ENCODE measurements at regions not wholly inside any gene's neighbourhood (a gene's known extent, or its start where the extent isn't known, plus 50 kb on each side); places are given as distances from the start of the nearest gene placed in this dataset.
A peak's percentile ranks its signal among the peaks of the same experiment; 100 is the strongest.
"Not testable (repeated sequence)": the region's sequence is repeated elsewhere in the genome, so short reads cannot be mapped to it uniquely, and the experiment has no call there.

- Histone ChIP-seq H3K4me1 (no peaks in the 10 kb centered on the region), H3K9me3 (no peaks in the 10 kb centered on the region), H3K36me3 (no peaks in the 10 kb centered on the region), H3K4me3 (no peak overlapping the region), H3K27ac (no peak overlapping the region), H3K27me3 (peaks cover 0 to 58% of the 10 kb centered on the region in 2 donors)
- TF ChIP-seq CTCF (IDR thresholded peaks at IDR 0.05): no peak
- peak in 1 of 4 donors; percentile 67 for DNase-seq
- intact Hi-C loops (cut with DNase I): no loop called here
- no peak for ATAC-seq
These were observed 375.9 kb downstream of the TMEM121 start for GRCh38 chr14:105902131-105902898.

- ATAC-seq; intact Hi-C loops (cut with DNase I); H3K4me3 ChIP-seq; H3K4me1 ChIP-seq; H3K36me3 ChIP-seq; H3K27ac ChIP-seq; H3K9me3 ChIP-seq; DNase-seq: not testable (repeated sequence)
- peaks cover 0 to 60% of the 10 kb centered on the region in 2 donors for H3K27me3 ChIP-seq
These were observed 376.4 kb downstream of the TMEM121 start for GRCh38 chr14:105902899-105903165.

GRCh38 chr14:105903971-105904370, 377.6 kb downstream of the TMEM121 start:
- no peak for TF ChIP-seq CTCF (IDR thresholded peaks at IDR 0.05)
- Histone ChIP-seq H3K9me3 (no peaks in the 10 kb centered on the region), H3K4me3 (no peak overlapping the region), H3K27me3 (peaks cover 0 to 58% of the 10 kb centered on the region in 2 donors), H3K36me3 (no peaks in the 10 kb centered on the region), H3K4me1 (no peaks in the 10 kb centered on the region), H3K27ac (no peak overlapping the region)
- no peak for ATAC-seq
- intact Hi-C loops (cut with DNase I): no loop called here
- DNase-seq: no peak

- H3K27me3 ChIP-seq: peaks cover 0 to 58% of the 10 kb centered on the region in 2 donors
- intact Hi-C loops (cut with DNase I): no loop called here
- DNase-seq (no peak), ATAC-seq (no peak)
- no peaks in the 10 kb centered on the region for H3K4me1 ChIP-seq
- H3K9me3 ChIP-seq: no peaks in the 10 kb centered on the region
- no peak for TF ChIP-seq CTCF (IDR thresholded peaks at IDR 0.05)
- no peak overlapping the region for H3K27ac ChIP-seq
- no peaks in the 10 kb centered on the region for H3K36me3 ChIP-seq
- no peak overlapping the region for H3K4me3 ChIP-seq
These were observed 378.0 kb downstream of the TMEM121 start for GRCh38 chr14:105904379-105904778.

- no peaks in the 10 kb centered on the region for H3K36me3 ChIP-seq
- peaks cover 0 to 58% of the 10 kb centered on the region in 2 donors for H3K27me3 ChIP-seq
- no peak overlapping the region for H3K4me3 ChIP-seq
- no peaks in the 10 kb centered on the region for H3K9me3 ChIP-seq
- ATAC-seq (no peak), DNase-seq (no peak)
- no peak for TF ChIP-seq CTCF (IDR thresholded peaks at IDR 0.05)
- intact Hi-C loops (cut with DNase I): no loop called here
- no peak overlapping the region for H3K27ac ChIP-seq
- H3K4me1 ChIP-seq: no peaks in the 10 kb centered on the region
These were observed 379.1 kb downstream of the TMEM121 start for GRCh38 chr14:105905456-105905855.

GRCh38 chr14:105907276-105907675, 380.9 kb downstream of the TMEM121 start:
- no peaks in the 10 kb centered on the region for H3K36me3 ChIP-seq
- intact Hi-C loops (cut with DNase I): no loop called here
- H3K27ac ChIP-seq: no peak overlapping the region

More at GRCh38 chr14:105907276-105907675, 380.9 kb downstream of the TMEM121 start:
- H3K9me3 ChIP-seq: no peaks in the 10 kb centered on the region
- no peak for DNase-seq
- H3K4me1 ChIP-seq: no peaks in the 10 kb centered on the region
- ATAC-seq: no peak
- TF ChIP-seq CTCF (IDR thresholded peaks at IDR 0.05): no peak
- H3K27me3 ChIP-seq: peaks cover 0 to 55% of the 10 kb centered on the region in 2 donors
- no peak overlapping the region for H3K4me3 ChIP-seq

All from left lung (tissue), 4 donors.